Keratinocyte (primary cell): ENCODE measurements at regions not wholly inside any gene's neighbourhood (a gene's known extent, or its start where the extent isn't known, plus 50 kb on each side); places are given as distances from the start of the nearest gene placed in this dataset.
"Not testable (repeated sequence)": the region's sequence is repeated elsewhere in the genome, so short reads cannot be mapped to it uniquely, and the experiment has no call there.

Experiments
- DNase-seq: peaks from one replicate; pipeline ENCODE4 v3.0.0-alpha.2; 2011; ENCODE audit warnings: low read depth, missing footprints, low spot score
- FAIRE-seq: peaks from 2 replicates; lab custom pipeline; 2011; peaks lifted over from hg19 to GRCh38; lab: Jason Lieb, UNC
- H2AFZ ChIP-seq: 2 replicates; pipeline ENCODE4 v1.6.0; 2012; ENCODE audit warnings: low read length, control low read depth, inconsistent platforms; ENCODE audit not compliant: control insufficient read depth
- H3K27ac ChIP-seq: 2 replicates; pipeline ENCODE4 v1.5.1; 2011; ENCODE audit warnings: low read length; ENCODE audit not compliant: control insufficient read depth, insufficient read depth
- H3K27me3 ChIP-seq: 3 replicates; pipeline ENCODE4 v1.6.0; 2011; ENCODE audit warnings: low read length; ENCODE audit not compliant: control insufficient read depth, insufficient read depth; ENCODE audit errors: extremely low read depth
- H3K36me3 ChIP-seq, 2 experiments: 2 replicates in 1 of 2; 3 replicates in 1 of 2; pipeline ENCODE4 v1.5.1; 2011; ENCODE audit warnings: low read length in 2 of 2, mild to moderate bottlenecking in 1 of 2; ENCODE audit not compliant: control insufficient read depth in 2 of 2, insufficient read depth in 2 of 2; ENCODE audit errors: extremely low read depth in 1 of 2
- H3K4me1 ChIP-seq: 3 replicates; pipeline ENCODE4 v1.5.1; 2011; ENCODE audit warnings: low read length; ENCODE audit not compliant: control insufficient read depth, insufficient read depth; ENCODE audit errors: extremely low read depth
- H3K4me2 ChIP-seq: 3 replicates; pipeline ENCODE4 v1.6.0; 2011; ENCODE audit warnings: low read depth, low read length; ENCODE audit not compliant: control insufficient read depth, insufficient read depth; ENCODE audit errors: extremely low read depth
- H3K4me3 ChIP-seq, 3 experiments: fragments of 200-600 bp in 1 of 3; sonication (generic) in 1 of 3; 2 replicates in 2 of 3; 3 replicates in 1 of 3; pipeline ENCODE4 v1.5.1; 2011 to 2016; ENCODE audit warnings: low read length in 3 of 3, mild to moderate bottlenecking in 3 of 3, control low read depth in 2 of 3, inconsistent platforms in 1 of 3, low read depth in 1 of 3, mixed read lengths in 1 of 3, mixed run types in 1 of 3, moderate library complexity in 1 of 3; ENCODE audit not compliant: control insufficient read depth in 2 of 3, insufficient read depth in 2 of 3; ENCODE audit errors: extremely low read depth in 1 of 3
- H3K79me2 ChIP-seq: 2 replicates; pipeline ENCODE4 v1.6.0; 2012; ENCODE audit warnings: low read length; ENCODE audit not compliant: control insufficient read depth, insufficient read depth
- H3K9ac ChIP-seq: 3 replicates; pipeline ENCODE4 v1.6.0; 2011; ENCODE audit warnings: low read length; ENCODE audit not compliant: control insufficient read depth, insufficient read depth; ENCODE audit errors: extremely low read depth
- H3K9me1 ChIP-seq: 3 replicates; pipeline ENCODE4 v1.6.0; 2011; ENCODE audit warnings: low read length; ENCODE audit not compliant: control insufficient read depth, insufficient read depth; ENCODE audit errors: extremely low read depth
- H3K9me3 ChIP-seq: 2 replicates; pipeline ENCODE4 v1.5.1; 2012; ENCODE audit warnings: low read depth, low read length; ENCODE audit not compliant: control insufficient read depth
- H4K20me1 ChIP-seq: 3 replicates; pipeline ENCODE4 v1.6.0; 2011; ENCODE audit warnings: low read length; ENCODE audit not compliant: control insufficient read depth, insufficient read depth; ENCODE audit errors: extremely low read depth
- CTCF ChIP-seq, 3 experiments: IDR thresholded peaks in 1 of 3; conservative IDR thresholded peaks in 1 of 3; optimal IDR thresholded peaks in 1 of 3; 2 replicates in 2 of 3; 3 replicates in 1 of 3; pipeline versions ENCODE3 to v1.5.1; 2011; ENCODE audit warnings: low read length in 3 of 3, mild to moderate bottlenecking in 3 of 3, moderate library complexity in 2 of 3, control low read depth in 1 of 3, inconsistent platforms in 1 of 3; ENCODE audit not compliant: insufficient read depth in 2 of 3; ENCODE audit errors: extremely low read depth in 1 of 3
- EZH2 ChIP-seq: IDR thresholded peaks from one replicate; pipeline ENCODE4 v1.6.1; 2012; ENCODE audit warnings: inconsistent platforms, mild to moderate bottlenecking, low read length, moderate library complexity
- dilution Hi-C: fragments of 300-500 bp; cut with MboI; formaldehyde crosslinking; loops from one replicate; pipeline ENCODE4 v1.7.0; 2020; ENCODE audit warnings: low sequenced_read_pairs; ENCODE audit not compliant: extremely low pct_ligation_motif_present

- H3K9me1 ChIP-seq, result no peaks in the 10 kb centered on the region
- no peaks in the 10 kb centered on the region for H3K79me2 ChIP-seq
- TF ChIP-seq EZH2, result no peak
- no peak for TF ChIP-seq CTCF (optimal IDR thresholded peaks at IDR 0.05 in 1 of 3, IDR thresholded peaks at IDR 0.05 in 1 of 3, conservative IDR thresholded peaks at IDR 0.05 in 1 of 3; ENCODE audit: extremely low read depth in 1 of 3, insufficient read depth in 2 of 3, low read length in 3 of 3)
- no peak overlapping the region for H3K4me2 ChIP-seq
- no peak overlapping the region for H2AFZ ChIP-seq
- no peak for DNase-seq
- H4K20me1 ChIP-seq, result no peaks in the 10 kb centered on the region
- peaks cover 4% of the 10 kb centered on the region for H3K4me1 ChIP-seq
- no peak overlapping the region for H3K27ac ChIP-seq
- no peaks in the 10 kb centered on the region for H3K36me3 ChIP-seq
- dilution Hi-C loops, result no loop called here
- FAIRE-seq, result no peak
- H3K9me3 ChIP-seq, result no peaks in the 10 kb centered on the region
- no peaks in the 10 kb centered on the region for H3K27me3 ChIP-seq
- no peak overlapping the region for H3K4me3 ChIP-seq
- no peak overlapping the region for H3K9ac ChIP-seq
Observed at GRCh38 chr12:78290606-78291345, 460.1 kb downstream of the NAV3 start.

GRCh38 chr12:78293059-78293686, 462.5 kb downstream of the NAV3 start:
- no peaks in the 10 kb centered on the region for H4K20me1 ChIP-seq
- H3K36me3 ChIP-seq, result no peaks in the 10 kb centered on the region
- DNase-seq (no peak), FAIRE-seq (no peak)
- H2AFZ ChIP-seq, result no peak overlapping the region
- no peaks in the 10 kb centered on the region for H3K79me2 ChIP-seq
- H3K4me1 ChIP-seq, result peaks cover 4% of the 10 kb centered on the region
- TF ChIP-seq EZH2 (no peak), CTCF (optimal IDR thresholded peaks at IDR 0.05 in 1 of 3, IDR thresholded peaks at IDR 0.05 in 1 of 3, conservative IDR thresholded peaks at IDR 0.05 in 1 of 3; ENCODE audit: extremely low read depth in 1 of 3, insufficient read depth in 2 of 3, low read length in 3 of 3) (no peak)
- dilution Hi-C loops, result no loop called here
- no peaks in the 10 kb centered on the region for H3K27me3 ChIP-seq
- H3K4me2 ChIP-seq, result no peak overlapping the region
- no peak overlapping the region for H3K27ac ChIP-seq
- no peak overlapping the region for H3K9ac ChIP-seq
- H3K4me3 ChIP-seq, result no peak overlapping the region
- H3K9me1 ChIP-seq, result no peaks in the 10 kb centered on the region
- no peaks in the 10 kb centered on the region for H3K9me3 ChIP-seq

- H3K9me1 ChIP-seq, H2AFZ ChIP-seq, H4K20me1 ChIP-seq, H3K4me2 ChIP-seq, H3K36me3 ChIP-seq, H3K4me1 ChIP-seq, H3K9me3 ChIP-seq, FAIRE-seq, H3K27me3 ChIP-seq, dilution Hi-C loops, H3K9ac ChIP-seq, H3K4me3 ChIP-seq, DNase-seq, H3K27ac ChIP-seq, H3K79me2 ChIP-seq: not testable (repeated sequence)
Observed at GRCh38 chr12:78301282-78301681, 470.6 kb downstream of the NAV3 start.
